ENCODE measurements at regions not wholly inside any gene's neighbourhood (a gene's known extent, or its start where the extent isn't known, plus 50 kb on each side); places are given as distances from the start of the nearest gene placed in this dataset.

DNA sequence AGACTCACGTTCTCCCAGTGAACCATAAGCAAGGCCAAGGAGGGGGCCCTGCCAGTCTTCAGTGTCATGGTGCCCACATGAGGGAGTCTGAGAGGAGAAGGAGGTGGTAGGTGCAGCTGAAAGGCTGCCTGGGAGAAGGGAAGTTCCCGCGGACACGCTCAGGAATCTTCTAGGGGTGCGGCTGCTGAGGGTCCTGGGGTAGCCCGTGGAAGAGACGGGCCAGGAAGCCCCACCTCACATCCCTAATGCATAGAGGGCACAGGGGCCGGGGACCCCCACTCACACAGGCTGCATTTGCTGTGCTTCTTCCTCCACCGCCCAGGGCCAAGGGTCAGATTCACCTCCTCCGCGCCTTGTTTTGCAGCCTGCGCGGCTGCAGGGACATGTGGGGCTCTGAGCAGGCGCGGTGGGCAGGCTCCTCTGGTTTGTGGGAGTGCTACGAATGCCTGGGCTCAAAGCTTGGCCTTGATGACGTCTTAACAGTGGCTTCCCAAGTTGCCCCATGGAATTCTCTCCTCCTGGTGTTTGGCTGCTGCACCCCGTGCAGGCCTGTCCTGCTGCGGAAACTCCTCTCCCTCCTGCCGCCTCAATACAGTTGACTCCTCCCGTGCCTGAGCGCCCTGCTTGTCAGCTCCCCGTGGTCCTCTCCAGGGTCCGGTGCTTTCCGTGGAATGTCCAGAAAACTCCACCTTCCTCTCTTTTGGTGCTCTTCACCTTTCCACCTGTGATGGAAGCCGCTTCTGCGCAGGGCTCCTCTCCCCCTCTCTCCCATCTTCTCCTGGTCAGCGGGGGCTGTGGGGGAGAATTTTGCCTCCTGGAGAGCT lies 95.7 kb downstream of the VAPA start:
- no peak for DNase-seq

DNA sequence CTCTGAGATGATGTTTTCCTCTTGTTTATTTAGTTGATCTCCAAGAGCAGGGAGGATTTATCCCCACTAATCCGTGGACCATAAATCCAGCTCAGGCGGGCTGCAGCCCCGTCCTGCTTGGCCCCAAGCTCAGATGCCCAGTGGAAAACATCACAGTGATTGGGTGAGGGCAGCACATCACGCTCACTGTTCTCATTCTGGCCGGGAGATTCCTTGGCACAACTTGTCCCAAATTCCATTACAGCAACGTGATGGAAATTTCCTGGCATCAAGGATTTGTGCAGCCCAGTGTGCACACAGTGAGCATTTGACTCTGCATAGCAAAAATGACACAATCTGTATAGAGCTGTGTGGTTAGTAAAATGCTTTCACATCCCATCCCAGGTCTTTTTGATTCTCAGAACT lies 96.8 kb downstream of the VAPA start:
- DNase-seq: no peak

DNA sequence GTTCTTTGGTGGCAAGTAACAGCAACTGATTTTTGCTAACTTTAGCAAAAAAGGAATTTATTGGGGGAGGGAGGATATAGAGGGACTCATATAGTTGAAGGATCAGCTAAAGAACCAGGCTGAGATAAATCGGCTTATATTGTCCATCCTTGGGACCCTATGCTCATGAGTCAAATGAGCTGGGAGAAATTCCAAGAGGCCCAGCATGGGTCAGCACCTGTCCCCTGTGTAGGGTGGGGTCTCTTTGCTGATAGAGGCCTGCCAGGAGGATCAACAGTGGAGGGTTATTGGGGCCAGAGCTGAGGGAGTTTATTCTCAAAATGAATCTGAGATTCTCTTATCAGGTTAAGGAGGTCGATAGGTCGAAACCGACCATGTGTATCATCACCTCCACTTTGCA lies 97.2 kb downstream of the VAPA start:
- no peak for DNase-seq

DNA sequence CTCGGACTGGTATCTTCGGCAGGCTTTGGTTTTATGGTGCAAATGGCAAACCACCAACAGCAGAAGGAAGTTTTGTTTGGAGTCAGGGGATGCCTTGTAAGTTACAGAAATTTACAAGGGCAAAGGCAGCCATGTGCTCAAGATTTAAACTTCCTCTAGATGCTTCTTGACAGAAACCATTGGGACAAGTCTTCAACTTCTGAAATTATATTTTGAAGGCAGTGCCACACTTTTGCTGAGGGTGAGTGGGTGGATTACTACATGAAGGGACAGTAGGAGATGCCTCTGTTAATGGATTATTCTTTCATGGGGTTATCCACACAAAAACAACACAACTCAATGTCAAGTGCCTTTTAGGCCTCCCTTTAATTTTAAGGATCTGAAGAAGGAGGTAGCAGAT lies 97.9 kb downstream of the VAPA start:
- no peak for DNase-seq

DNA sequence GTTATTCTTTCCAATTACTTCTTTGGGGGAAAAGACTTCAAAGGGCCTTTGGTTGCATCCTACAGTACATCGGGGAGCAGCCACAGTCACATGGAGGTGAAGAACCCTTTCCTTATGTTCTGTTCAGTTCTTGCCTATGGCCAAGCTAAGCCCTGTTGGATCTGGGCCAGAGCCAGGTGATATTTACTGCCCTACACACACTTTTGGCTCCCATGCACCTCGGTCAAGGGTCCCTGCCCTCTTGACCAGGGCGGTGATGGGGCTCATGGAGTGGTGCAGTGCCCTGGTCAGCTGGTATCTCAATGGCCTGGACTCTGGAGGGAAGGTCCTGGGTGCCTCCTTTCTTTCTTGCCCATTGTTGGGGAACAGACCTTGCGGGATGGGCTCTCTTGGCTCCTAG lies 98.7 kb downstream of the VAPA start:
- no peak for DNase-seq

DNA sequence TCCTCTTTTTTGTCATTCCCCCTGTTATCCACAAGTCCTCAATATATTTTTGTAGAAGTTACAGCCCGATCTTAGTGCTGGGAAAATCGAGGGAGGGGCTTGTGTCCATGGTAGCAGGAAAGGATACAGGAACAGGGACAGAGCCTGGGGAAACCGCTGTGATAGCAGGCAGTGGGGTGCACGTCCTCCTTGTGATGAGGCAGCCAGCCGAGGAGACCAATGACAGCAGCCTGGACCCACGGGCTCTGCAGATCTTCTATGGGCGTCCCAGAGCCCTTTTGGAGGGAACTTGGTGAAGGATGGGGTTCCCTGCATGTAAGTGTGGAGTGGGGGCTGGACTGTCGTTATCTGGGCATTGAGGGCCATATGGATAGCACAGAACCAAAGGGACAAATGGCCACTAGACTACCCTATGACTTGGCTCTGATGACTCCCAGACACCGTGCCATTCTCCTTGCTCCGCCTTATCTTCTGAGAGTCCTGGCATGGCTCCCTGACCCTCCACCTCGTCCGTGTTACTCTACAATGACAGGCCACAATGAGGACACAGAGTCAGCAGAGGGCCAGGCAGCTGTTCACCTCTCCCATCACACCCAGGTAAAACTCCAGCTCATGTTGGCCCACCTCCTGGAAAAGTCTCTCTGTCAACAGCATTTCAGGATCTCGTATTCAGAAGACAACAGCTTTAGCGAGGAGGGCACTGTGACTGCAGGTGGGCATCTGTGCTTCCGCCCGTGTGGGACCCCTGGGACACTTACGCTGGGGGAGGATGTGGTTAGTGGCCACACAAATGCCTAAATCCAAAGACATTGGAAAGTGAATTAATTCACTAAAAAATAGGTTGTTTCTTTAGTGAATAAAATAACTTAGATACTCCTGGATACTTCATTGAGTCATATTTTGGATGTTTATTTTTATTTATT lies 100.1 kb downstream of the VAPA start:
- no peak for DNase-seq

DNA sequence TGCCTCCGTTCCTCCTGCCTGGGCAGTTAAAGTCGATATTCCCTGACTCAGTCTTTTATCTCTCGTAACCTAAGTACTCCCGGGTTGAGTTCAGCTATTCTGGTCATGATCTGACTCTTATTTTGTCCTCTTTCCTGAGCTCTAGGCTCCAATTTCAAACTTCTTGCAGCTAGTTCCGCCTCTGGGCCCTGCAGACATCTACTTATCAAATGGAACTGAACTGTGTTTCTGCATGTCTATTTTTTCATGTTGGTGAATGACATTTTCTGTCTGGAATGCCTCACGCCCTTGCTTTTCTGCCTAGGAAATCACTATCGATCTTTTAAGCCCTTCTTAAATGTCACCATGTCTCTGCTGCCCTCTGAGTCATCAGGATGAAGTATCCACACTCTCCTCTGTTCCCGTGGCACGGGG lies 101.5 kb downstream of the VAPA start:
- no peak for DNase-seq

DNA sequence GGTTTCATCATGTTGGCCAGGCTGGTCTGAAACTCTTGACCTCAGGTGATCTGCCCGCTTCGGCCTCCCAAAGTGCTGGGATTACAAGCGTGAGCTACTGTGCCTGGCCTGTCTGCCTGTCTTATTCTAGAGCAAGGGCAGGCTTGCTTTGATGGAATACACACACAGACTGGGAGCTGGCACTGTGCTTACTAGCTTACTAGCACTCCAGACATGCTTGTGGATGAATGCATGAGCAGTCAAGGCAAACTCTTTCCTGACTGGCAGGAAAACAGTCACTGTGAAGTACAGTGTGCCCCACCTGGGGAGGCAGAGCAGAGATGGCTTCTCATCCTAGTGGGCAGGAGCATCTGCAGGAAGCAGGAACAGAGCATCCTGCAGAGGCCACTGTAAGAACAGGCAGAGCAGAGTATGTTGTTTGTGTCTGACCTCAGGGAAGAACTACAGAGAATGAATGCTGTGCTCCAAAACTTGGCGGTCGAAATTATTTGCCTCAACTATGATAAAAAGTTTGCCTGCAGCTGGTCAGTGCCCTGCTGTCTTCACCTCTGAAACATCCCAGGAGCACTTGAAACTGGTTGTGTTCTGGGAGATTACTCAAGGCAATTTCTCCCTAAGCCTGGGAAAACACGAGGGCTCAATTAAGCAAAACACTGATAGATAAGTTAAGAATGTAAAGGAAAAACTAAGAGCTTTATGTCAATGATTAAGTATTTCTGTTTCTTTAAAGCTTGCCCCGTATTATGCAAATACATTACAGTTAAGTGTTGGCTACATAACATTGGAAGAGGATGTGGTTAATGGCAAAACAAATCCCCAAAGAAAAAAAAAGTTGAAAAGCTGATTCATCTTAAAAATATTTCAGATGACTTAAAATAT lies 102.4 kb downstream of the VAPA start:
- peak in 1 of 2 experiments; percentile 13 for DNase-seq

DNA sequence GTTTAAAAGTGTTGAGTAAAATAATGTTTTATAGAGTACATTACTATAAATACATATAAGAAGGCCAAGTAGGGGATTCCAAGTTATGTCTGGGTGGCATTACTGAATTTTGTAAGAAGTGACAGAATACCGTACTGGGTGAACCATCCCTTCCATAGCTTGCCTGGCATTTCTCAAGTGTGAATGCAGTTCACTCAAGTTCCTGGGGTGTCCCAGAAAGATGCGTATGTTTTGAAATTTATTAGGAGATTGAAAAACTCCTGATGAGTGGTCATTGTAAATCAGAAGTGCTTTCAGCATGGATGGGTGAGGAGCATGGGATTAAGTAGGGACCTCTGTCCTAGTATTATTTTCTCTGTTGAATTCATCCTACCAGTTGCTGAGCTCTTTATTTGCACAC lies 103.2 kb downstream of the VAPA start:
- no peak for DNase-seq

DNA sequence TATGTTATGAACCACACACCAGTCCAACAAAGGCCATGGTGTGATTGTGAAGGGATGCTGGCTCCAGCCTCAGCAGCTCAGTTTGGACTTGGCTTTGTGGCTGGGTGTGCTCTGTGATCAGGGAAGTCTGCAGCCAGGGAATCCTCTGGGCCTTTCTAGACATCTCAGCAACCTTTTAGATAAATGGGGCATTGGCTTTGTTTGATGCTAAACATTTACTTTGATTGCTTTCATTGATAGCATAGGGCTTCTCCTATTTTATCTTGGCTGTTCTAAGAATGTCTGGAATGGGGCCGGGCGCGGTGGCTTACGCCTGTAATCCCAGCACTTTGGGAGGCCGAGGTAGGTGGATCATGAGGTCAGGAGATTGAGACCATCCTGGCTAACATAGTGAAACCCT lies 104.5 kb downstream of the VAPA start:
- no peak for DNase-seq

DNA sequence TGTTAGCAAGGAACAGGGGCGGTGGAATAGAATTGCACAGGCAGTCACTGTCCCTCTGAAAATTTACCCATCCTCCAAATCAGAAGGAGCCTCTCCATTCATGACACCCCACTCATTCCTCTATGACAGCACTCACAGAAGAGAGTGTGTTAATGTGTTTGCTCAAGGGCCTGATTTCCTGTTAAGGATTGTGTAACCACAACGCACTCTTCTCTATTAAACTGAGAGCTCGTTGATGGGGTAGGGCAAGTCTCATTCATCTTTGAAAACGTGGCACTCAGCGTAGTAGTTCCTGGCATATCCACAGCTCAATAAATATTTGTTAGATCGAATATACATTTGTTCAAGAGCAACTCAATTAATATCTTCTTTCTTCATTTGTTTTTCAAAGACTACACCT lies 106.4 kb downstream of the VAPA start:
- no peak for DNase-seq

DNA sequence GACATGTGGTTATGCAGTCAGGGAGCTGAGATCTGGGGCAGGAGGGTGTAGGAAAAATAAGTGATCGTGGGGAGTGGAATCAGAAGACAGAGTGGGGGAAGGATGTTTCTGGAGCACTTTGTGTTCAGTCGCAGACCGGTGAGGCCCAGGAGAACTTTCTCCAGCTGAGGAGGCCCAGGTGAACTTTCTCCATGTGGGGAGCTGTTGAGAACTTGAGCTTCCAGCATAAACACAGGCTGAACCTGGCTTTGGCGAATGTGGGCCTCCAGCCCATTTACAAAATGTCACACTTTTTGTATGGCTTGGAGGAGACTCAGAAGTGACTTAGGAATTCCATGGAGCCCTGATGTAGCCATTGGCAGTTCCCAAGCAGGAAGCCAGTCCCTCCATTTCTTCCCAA lies 108.5 kb downstream of the VAPA start:
- no peak for DNase-seq

DNA sequence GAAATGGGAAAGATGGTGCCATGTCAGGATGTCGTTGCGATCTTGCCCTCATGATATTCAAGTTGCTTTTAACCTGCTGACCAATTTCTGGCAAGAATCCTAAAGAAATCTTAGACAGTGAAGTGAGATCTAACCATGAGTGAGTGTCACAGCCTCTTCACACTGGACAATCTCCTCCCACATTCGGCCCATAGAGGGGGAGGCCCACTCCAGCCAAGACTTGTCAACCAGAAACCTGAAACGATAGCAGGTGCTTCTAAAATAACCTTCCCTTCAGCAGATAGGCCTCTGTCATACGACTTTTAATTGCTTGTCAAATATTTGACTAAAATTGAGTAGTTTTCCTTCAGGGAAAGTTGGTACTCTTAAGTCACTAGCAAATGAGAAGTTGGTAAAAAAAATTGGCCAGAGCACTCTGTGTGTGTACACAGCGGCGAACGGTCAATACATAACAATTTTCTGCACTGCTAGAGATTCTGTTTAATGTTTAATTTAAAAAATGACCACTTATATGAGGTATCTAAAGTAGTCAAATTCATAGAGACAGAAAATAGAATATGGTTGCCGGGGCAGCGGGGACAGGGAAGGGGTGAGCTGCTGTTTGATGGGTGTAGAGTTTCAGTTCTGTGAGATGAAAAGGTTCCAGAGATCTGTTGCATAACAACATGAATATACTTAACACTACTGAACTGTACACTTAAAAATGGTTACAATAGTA lies 110.2 kb downstream of the VAPA start:
- DNase-seq: no peak

DNA sequence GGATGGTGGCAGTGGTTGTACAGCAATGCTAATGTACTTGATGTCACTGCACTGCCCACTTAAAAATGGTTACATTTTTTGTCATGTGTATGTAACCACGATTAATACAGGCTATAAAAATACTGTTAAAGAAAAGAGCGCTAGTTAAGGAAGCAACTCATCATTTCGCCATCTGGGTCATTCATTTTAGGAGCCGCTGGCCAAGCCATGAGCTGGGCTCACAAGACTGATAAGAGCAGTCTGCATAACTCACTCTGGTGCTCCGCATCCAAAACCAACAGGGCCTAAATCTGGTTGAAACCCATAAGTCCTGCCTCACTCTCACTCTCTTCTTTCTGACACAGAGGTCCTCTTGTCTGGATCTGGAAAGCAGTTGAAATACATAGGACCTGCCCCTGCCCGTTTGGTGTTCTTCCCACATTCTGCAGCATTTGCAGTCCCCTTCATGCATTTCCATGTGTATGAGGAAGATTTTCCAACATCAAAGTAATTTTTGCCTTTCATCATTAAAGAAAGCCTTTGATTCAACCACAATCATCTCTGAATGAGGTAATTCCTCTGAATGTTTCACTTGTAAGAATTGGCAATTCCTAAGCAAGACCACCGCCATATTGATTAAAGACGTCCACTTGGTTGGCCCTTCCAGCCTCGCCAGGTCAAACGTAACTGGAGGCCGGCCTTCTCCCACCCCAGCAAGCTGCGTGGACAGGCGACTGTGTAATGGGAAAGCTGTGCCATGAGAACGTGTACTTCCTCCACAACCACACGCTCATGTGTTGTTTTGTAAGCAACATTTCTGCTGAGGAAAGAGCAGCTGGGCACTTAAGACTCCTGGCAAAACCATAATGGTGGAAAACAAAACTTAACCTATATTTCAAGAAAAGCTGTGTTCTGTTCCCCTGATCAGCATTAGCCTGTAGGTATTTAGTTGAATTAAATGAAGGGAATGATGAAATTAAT lies 112.2 kb downstream of the VAPA start:
- no peak for DNase-seq

DNA sequence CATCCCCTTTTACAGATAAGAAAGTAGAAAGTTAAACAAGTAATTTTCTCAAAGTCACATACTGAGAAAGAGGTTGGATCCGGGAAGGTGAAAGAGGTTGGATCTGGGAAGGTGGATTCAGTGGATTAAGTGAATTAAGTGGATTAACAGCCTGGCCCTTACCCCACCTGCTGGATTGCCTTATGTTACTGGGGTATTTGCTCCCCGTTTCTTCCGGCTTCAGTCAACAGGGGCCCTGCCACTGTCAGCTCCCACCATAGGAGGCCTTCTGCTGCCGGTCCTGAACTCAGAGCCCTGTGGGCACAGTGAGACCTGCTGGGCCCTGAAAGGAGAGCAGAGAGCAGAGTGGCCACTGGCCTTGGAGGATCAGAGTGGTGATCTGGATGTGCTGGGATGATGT lies 113.2 kb downstream of the VAPA start:
- DNase-seq: no peak

DNA sequence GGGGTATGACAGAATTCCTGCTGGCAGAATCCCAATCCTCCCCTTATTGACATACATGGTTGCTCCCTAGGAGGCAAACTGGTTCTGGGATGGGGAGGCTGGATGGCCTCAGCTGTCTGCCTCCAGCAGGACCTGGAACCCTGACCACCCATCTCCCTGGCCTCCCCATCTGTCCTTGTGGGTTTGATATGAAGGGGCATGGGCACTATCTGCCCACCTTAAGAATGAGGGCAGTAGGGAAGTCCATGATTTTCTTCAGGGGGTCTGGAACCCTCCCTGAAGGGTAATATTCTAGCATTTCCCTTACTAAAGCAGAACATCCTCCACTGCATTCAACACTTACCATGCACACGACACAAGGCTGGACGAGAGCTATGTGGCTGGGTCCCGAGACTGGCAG lies 113.6 kb downstream of the VAPA start:
- DNase-seq: no peak

DNA sequence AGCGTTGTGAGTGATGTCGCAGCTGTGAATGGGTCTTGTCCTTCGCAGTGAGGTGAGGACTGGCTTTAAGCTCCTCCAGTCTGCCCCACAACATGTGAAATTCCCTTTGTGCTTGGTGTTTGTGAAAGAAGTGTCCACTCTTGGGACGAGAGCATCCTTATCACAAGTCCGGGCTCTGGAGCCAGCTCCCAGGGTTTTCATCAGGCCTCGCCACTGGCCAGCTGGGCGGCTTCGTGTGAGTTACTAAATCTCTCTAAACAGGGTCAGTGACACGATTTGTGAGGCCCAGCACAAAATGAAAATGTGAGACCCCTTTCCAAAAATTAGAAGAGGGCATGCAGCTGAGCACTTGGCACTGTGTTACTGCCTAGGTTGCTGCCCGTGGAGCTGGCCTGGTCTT lies 115.9 kb downstream of the VAPA start:
- no peak for DNase-seq

DNA sequence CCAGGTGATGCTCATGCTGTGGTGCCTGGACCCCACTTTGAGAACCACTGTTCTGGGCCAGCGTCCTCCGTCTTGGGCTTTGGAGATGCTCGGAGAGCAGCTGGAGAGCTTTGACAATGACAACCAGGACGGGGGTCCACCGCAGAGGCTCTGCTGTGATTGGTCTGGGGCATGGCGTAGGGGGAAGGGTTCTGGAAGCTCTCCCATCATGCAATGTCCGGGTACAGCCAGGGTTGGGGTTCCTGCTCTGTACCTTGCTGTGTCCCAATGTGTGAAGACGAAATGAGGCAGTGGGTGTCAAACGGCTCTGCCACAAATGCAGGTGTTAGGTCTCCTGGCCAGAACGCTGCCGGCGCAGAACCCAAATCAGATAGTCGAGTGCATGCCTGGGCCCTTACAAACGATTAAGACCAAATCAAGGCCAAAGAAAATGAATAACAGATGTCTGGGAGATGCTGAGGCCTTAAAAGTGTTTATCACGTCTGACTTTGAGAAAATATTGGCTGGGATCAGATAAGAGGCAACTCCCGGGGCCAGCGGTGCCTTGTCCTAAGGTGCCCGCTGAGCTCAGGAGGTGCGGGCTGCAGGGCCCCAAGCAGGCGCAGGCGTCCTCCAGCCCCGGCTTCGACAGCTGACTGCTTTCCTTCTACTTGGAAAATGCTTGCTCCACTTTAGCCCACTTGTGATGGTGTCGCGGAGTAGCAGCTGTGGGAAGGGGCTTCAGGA lies 117.2 kb downstream of the VAPA start:
- DNase-seq: no peak

DNA sequence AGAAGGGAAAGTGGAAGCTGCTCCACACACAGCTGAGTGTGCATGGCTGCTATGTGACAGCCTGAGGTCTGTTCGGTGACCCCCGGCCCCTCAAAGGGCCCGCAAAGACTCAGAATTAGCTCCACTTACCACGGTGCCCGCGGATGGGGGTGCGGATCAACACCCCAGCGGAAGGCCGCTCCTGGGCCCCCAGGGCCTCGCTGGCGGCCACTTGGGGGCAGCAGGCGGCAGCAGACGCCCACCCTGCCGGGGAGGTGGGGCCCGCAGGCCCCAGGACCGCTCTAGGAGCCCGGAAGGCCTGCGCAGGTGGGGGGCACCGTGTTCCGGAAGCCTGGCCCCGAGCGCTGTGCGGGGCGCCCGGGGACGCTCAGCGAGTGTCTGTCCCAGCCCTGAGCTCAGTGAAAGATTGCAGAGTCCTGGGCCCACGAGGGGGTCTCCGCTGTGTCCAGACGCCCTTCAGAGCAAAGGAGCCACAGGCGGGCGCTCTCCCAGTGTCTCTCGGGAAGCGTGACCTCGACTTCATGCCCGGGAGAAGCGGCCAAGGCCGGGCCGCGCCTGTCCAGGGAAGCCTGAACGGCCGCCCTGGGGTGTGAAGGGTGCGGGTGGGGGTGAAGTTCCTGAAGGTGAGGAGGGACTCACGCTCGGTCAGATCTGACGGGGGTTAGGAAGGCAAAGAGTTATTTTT lies 118.7 kb downstream of the VAPA start:
- no peak for DNase-seq

DNA sequence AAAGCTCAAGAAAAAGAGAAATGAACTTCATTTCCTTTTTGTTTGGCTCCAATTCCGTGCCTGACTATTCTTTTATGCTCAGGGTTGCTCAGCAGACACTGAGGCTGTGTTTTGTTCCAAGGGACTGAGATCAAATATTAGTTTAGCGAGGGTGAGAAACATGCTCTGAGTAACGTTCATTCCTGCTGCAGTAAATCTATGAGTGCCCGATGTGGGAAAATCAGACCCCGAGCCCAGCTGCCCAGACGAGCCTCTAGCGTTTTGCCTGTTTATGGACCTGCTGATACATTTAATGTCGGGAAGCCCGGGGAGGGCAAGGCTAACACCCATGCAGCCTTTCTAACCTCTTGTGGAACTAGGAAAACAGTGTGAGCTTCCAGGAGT lies 119.2 kb downstream of the VAPA start:
- no peak for DNase-seq

Data from SW 1271 (cell line).